ENCODE measurements at regions not wholly inside any gene's neighbourhood (a gene's known extent, or its start where the extent isn't known, plus 50 kb on each side); places are given as distances from the start of the nearest gene placed in this dataset.
"Not testable (repeated sequence)": the region's sequence is repeated elsewhere in the genome, so short reads cannot be mapped to it uniquely, and the experiment has no call there.

DNA sequence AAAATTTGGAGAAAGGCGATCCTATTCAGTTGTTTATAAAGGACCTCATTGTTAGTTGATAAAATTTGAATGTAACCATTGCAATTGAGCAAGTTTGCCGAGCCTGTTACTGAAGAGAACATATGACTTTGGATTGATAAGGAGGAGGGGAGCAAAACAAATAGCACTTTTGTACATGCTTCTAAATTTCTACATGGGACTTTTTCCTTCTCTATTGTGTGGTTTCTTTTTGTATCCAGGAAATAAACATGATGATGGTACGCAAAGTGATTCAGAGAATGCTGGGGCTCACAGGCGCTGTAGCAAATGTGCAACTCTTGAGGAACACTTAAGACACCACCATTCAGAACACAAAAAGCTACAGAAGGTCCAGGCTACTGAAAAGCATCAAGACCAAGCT lies 140.2 kb upstream of the PRSS12 start:
- DNase-seq; intact Hi-C loops (cut with DNase I): not testable (repeated sequence)

DNA sequence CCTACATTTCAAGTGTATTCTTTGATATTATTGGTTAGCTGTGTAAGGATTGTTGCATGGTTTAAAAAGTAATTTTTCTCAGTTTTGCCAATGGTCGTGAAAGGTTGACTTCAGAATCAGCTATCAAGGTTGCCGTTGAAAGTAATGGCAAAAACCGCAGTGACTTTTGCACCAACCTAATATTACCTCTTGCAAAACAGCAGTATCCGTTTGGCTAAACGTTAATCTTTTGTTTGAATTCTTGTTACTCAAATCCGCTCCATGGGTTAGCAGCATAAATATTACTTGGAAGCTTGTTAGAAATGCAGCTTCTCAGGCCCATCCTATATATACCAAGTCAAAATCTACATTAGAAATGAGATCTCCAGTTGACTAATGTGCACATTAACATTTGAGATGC lies 141.6 kb upstream of the PRSS12 start:
- intact Hi-C loops (cut with DNase I); DNase-seq: not testable (repeated sequence)

- not testable (repeated sequence) for DNase-seq
Observed at GRCh38 chr4:118502967-118503366, 150.2 kb upstream of the PRSS12 start.

DNA sequence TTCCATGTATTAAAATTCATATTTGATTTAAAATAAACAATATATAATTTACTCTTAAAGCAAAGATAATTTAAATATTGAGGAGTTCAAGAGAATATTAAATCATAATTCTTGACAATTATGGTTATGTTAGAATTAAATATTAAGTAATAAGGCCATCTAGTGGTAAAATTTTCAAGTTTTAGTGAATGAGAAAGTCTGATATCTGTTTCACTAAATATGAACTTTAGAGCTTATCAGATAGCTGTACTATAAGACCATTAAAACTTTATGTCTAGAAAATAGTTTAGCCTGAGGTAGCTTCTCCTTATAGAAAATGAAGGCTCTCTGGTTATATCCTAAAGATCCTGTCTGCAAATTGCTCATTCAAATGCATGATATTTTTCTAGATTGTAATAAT lies 152.1 kb upstream of the PRSS12 start:
- DNase-seq = not testable (repeated sequence)

More at GRCh38 chr4:118502967-118503366, 150.2 kb upstream of the PRSS12 start:
- intact Hi-C loops (cut with DNase I) = not testable (repeated sequence)

DNA sequence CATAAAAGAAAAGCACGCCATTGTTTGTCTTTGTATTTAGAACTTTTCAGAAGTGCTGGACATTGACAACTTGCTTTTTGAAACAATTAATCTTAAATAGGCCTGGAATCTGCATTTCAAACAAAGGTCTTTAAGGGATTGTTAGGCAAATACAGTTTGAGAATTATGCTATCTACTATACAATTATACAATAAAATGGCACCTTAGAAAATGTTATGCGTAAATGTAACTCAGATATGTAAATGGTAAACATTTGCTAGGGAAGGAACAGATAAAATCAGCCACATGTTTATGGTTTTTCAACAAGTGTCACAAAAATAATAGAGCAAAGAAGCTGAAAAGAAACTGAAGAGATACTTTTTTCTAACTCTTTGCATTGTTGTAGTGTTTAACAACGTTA lies 152.7 kb upstream of the PRSS12 start:
- intact Hi-C loops (cut with DNase I); DNase-seq: not testable (repeated sequence)

More for the DNA sequence above, 152.1 kb upstream of the PRSS12 start:
- intact Hi-C loops (cut with DNase I) = not testable (repeated sequence)

DNA sequence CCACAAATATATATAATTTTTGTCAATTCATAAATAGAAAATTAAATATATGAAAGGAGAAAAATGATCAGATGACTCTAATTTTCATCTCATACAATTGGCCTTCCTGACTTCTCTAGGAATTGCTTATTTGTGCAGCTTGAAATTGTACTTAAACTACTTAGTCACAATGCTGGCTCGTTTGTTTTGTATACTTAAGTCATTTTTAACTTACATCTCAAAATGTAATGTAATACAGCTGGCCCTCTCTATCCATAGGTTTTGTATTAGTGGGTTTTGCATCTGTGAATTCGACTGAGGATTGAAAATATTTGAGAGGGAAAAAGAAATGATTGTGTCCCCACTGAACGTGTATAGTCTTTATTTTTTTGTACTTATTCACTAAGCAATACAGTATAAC lies 160.1 kb upstream of the PRSS12 start:
- intact Hi-C loops (cut with DNase I); DNase-seq: not testable (repeated sequence)

DNA sequence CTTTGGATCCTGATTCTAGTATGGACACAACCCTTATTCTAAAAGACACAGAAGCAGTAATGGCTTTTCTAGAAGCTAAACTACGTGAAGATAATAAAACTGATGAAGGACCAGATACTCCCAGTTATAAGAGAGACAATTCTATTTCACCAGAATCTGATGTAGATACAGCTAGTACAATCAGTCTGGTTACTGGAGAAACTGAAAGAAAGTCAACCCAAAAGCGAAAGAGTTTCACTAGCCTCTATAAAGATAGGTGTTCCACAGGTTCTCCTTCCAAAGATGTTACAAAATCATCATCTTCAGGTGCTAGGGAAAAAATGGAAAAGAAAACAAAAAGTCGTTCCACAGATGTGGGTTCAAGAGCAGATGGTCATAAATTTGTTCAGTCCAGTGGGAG lies 161.5 kb upstream of the PRSS12 start:
- intact Hi-C loops (cut with DNase I); DNase-seq: not testable (repeated sequence)

GRCh38 chr4:118516107-118516506 lies 163.3 kb upstream of the PRSS12 start:
- DNase-seq; intact Hi-C loops (cut with DNase I): not testable (repeated sequence)

GRCh38 chr4:118530107-118530506 lies 155.1 kb upstream of the METTL14 start:
- intact Hi-C loops (cut with DNase I); DNase-seq: not testable (repeated sequence)

DNA sequence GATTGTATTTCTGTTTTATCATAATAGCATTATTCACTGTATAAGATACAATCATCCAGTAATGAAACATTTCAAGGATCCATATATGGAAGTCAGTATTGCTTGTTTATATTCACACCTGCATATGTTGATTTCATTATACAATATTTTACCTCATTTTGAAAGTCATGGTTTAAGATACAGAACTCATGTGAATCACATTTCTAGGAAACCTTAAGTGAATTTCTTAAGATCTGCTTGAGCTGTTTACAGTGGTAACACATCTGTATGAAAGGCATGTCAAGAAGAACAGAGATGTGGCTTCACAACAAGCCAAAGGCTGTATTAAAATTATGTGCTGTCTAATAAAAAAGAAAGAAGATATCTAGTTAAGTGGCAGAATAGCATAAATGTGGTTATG lies 153.2 kb upstream of the METTL14 start:
- intact Hi-C loops (cut with DNase I) = not testable (repeated sequence)

GRCh38 chr4:118535788-118536187 lies 149.4 kb upstream of the METTL14 start:
- intact Hi-C loops (cut with DNase I) = not testable (repeated sequence)

More for the DNA sequence above, 153.2 kb upstream of the METTL14 start:
- not testable (repeated sequence) for DNase-seq

DNA sequence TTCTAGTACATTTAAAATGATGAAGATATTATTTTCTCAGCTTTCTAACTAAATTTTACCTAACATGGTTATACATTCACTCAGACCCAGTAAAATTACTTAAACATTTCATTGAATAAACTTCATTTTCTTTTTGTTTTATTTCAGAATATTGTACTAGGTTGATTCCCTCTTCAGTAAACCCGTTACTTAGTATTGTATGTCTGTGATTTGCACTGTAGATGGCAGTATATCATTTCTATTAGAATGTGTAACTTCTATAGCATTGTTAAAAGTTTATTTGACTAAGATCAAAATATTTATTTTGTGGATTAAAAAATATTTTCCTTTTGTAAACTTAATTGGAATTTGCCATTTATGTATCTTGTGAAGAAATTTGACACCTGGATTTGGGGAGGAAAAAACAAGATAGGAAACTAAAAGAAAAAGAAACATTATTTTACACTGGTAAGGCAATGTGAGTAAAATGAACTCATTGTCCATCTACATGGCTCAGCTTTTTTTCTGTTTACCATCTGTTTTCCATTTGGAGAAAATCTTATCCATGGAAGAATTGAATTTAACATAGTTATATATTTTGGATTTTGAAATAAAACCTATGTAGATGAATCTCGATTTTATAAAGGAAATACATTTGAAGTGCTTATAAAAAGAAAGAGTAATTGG lies 145.6 kb upstream of the METTL14 start:
- DNase-seq; intact Hi-C loops (cut with DNase I): not testable (repeated sequence)

More at GRCh38 chr4:118535788-118536187, 149.4 kb upstream of the METTL14 start:
- DNase-seq = not testable (repeated sequence)

DNA sequence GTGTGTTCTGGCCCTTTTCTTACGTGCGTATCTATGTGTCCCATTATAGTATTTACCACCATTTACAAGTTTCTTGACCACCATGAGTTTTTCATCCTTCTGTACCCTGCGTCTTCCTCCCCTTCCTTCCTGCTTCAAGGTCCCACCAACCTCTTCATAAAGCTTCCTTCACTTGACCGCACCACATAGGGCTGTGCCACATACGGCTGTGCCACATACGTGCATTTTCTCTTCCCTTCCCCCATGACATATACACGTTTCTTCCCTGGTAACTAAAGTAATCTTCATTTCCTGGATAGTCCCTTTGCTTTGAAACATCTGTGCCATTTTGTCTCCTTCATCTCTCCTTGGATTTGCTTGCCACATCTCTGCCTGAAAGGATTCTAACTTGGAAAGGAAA lies 128.6 kb upstream of the METTL14 start:
- intact Hi-C loops (cut with DNase I); DNase-seq: not testable (repeated sequence)

- intact Hi-C loops (cut with DNase I) = no loop called here
- no peak for DNase-seq
Observed at GRCh38 chr4:118557298-118557851, 127.8 kb upstream of the METTL14 start.

- intact Hi-C loops (cut with DNase I); DNase-seq: not testable (repeated sequence)
Observed at GRCh38 chr4:118558188-118558587, 127.0 kb upstream of the METTL14 start.

DNA sequence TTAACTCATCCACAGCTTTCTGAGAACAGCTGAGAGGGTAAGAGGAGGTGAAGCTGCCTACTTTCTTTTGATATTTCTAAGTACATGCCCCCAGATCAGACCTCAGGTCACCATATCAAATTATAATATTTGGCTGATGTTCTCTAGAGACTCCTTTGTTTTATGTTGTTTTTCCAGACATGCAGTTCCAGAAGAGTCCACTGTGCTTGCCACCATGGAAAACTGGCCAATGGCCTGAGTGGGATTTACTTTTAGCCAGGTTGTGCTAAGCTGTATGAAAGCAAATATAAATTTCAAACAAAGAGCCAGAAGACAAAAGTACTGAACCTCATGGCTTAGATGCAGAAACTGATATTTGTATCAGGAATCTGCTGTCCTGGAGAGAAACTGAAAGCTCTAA lies 123.6 kb upstream of the METTL14 start:
- DNase-seq; intact Hi-C loops (cut with DNase I): not testable (repeated sequence)

DNA sequence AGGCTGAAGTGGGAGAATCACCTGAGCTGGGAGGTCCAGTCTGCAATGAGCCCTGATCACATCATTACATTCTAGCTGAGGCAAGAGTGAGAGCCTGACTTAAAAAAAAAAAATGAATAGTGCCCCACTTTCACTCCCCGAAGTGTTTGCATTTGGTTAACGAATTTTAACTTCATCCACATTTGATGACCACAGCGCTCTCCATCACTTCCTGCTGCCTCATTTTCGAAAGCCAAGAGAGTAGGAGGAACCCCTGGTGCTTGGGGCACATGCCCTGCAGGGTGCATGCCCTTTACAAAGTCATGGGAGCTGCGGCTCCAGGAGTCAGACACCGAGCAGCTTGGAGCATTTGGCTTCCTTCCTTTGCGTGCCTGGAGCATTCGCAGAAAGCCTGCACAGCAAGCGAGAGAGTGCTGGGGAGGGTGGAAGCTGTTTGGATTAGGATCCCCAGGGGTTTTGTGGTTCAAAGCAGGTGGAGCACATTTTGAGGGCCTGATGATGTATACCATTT lies 119.1 kb upstream of the METTL14 start:
- DNase-seq; intact Hi-C loops (cut with DNase I): not testable (repeated sequence)

DNA sequence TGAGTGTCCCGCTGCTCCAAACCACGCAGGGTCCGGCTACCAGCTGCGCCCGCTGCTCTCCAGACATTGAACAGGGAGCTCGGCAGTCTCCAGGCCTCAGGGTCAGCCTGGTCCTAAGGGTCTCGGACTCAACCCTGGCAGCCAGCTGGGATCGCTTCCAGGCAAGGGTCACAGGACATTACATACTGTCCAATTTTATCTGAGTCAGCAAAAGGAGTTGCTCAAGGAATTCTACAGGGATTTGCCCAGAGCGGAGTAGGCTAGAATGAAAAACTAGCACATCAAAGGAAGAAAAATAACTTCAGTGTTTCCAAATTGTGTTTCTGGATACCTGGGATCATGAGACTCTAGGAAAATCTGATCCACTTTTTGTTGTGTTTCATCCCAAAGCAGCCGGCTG lies 112.2 kb upstream of the METTL14 start:
- intact Hi-C loops (cut with DNase I); DNase-seq: not testable (repeated sequence)

DNA sequence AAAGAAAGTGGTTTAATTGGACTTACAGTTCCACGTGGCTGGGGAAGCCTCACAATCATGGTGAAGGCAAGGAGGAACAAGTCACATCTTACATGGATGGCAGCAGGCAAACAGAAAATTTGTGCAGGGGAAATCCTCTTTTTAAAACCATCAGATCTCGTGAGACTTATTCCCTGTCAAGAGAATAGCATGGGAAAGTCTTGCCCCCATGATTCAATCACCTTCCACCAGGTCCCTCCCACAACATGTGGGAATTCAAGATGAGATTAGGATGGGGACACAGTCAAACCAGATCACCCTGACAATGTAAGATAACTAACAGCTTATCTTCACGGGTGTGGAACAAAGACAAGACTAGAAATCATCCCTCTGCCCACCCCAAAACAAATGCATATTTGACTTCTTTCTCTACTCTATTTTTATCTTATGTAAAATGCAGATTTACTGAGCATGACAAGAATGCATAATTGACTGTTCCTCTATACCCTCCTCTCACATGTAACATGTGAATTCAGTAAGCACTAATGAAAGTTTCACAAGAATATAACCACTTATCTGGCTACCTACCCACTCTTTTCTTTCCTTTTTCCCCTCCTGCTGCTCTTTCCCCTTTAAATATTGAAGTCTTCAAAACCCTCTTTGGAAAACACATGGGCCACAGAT lies 110.8 kb upstream of the METTL14 start:
- intact Hi-C loops (cut with DNase I); DNase-seq: not testable (repeated sequence)

DNA sequence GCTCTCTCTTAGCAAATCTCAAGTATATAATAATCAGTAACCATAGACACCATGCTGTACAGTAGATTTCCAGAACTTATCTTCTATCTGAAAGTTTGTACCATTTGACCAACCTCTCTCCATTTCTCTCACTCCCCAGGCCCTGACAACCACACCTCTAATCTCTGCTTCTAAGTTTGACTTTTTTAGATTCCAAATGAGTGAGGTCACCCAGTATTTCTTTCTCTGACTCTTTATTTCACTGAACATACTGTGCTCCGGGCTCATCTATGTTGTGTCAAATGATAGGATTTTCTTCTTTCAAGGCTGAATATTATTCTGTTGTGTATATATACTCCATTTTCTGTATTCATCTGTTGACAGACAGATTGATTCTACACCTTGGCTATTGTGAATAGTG lies 110.1 kb upstream of the METTL14 start:
- DNase-seq; intact Hi-C loops (cut with DNase I): not testable (repeated sequence)
